Tibial nerve (tissue), 4 donors: ENCODE measurements at regions not wholly inside any gene's neighbourhood (a gene's known extent, or its start where the extent isn't known, plus 50 kb on each side); places are given as distances from the start of the nearest gene placed in this dataset.

Experiments
- DNase-seq, 2 donors: peaks; one replicate each; pipeline ENCODE4 v3.0.0-alpha.2; 2019; ENCODE audit warnings: low spot score in 2 of 2
- H3K27ac ChIP-seq, 4 donors: fragments of 200-600 bp; sonication (generic) in 3 of 4; one replicate each; pipeline ENCODE4 v1.5.1; 2017 to 2019; ENCODE audit warnings: mild to moderate bottlenecking in 1 of 4
- H3K27me3 ChIP-seq, 2 donors: fragments of 200-600 bp; sonication (generic) in 1 of 2; one replicate each; pipeline versions ENCODE4 v1.5.1 to v1.6.0; 2017 to 2019
- H3K36me3 ChIP-seq, 3 donors: fragments of 200-600 bp; sonication (generic); one replicate each; pipeline ENCODE4 v1.5.1; 2018 to 2019
- H3K4me1 ChIP-seq, 4 donors: fragments of 200-600 bp; sonication (generic) in 3 of 4; one replicate each; pipeline ENCODE4 v1.5.1; 2017 to 2019
- H3K4me3 ChIP-seq, 4 donors: fragments of 200-600 bp; sonication (generic) in 3 of 4; one replicate each; pipeline ENCODE4 v1.5.1; 2017 to 2019; ENCODE audit warnings: mild to moderate bottlenecking in 1 of 4, moderate library complexity in 1 of 4
- H3K9me3 ChIP-seq, 4 donors: fragments of 200-600 bp; sonication (generic) in 3 of 4; one replicate each; pipeline ENCODE4 v1.5.1; 2017 to 2019
- EP300 ChIP-seq, 2 donors: sonication (generic); formaldehyde crosslinking; IDR thresholded peaks; one replicate each; pipeline ENCODE4 v1.6.1; 2017; ENCODE audit warnings: antibody characterized with exemption in 2 of 2, mild to moderate bottlenecking in 1 of 2
- POLR2A ChIP-seq, 2 donors: fragments of 450-650 bp; IDR thresholded peaks; one replicate each; pipeline ENCODE4 v1.6.1; 2017; ENCODE audit warnings: antibody characterized with exemption in 2 of 2, mild to moderate bottlenecking in 2 of 2, moderate library complexity in 2 of 2
- WGBS, 2 donors: methylation state at CpG; one replicate each; pipeline ENCODE4 v1.1.5; 2018; 5-methylcytosine and 5-hydroxymethylcytosine counted together
- TF ChIP-seq, protein P1 (sequence below), 5 experiments: fragments of 200-600 bp in 3 of 5; fragments of 450-650 bp in 2 of 5; sonication (generic) in 3 of 5; IDR thresholded peaks; one replicate each; pipeline ENCODE4 v1.5.1; 2016 to 2019; ENCODE audit warnings: antibody characterized with exemption in 5 of 5, mild to moderate bottlenecking in 3 of 5, moderate library complexity in 2 of 5

DNA sequence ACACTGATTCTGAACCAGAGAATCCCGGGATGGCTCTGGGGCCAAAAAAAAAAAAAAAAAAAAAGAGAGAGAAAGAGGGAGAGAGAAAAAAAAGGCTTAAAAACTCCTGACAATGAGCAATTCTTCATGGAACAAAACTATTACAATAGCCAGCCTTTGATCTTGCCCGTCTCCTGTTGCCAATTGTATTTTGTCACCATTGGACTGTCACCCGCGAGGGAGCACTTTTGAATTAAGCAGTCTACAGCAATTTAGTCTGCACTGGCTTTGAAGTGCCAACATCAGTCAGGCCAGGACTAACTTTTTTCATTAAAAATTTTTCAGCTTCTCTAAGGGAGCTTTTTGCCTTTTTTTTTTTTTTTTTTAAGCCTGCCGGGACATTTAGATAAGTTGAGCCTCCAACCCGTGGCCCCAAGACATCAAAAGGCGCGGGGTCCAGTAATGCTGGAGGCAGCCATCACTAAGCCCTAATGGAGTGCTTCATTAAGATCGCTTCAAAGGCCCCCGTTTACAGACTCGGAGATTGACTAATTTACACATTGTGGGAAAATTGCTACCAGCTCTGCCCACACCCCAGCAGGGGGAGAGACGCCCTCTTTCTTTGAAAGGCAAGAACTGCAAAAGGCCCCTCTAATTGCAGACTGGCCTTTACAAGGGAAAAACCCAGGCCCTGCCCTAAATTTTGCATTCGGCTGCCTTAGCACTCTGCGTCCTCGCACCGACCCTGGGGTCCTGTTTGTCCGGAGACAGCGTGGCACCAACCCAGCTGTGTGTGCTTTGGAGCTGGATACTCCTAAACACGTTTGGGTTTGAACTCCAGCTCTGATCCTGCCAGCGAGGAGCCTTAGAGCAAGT, 98.1 kb upstream of the MSX1 start:
- Histone ChIP-seq H3K36me3 (no peaks in the 10 kb centered on the region), H3K4me3 (no peak overlapping the region), H3K27me3 (no peaks in the 10 kb centered on the region), H3K4me1 (no peaks in the 10 kb centered on the region), H3K27ac (no peak overlapping the region), H3K9me3 (peaks cover 0 to 11% (median 0%) of the 10 kb centered on the region in 4 donors)
- DNase-seq = no peak
- TF ChIP-seq EP300 (IDR thresholded peaks at IDR 0.05) (no peak), POLR2A (IDR thresholded peaks at IDR 0.05) (no peak)
- TF ChIP-seq, protein P1, sequence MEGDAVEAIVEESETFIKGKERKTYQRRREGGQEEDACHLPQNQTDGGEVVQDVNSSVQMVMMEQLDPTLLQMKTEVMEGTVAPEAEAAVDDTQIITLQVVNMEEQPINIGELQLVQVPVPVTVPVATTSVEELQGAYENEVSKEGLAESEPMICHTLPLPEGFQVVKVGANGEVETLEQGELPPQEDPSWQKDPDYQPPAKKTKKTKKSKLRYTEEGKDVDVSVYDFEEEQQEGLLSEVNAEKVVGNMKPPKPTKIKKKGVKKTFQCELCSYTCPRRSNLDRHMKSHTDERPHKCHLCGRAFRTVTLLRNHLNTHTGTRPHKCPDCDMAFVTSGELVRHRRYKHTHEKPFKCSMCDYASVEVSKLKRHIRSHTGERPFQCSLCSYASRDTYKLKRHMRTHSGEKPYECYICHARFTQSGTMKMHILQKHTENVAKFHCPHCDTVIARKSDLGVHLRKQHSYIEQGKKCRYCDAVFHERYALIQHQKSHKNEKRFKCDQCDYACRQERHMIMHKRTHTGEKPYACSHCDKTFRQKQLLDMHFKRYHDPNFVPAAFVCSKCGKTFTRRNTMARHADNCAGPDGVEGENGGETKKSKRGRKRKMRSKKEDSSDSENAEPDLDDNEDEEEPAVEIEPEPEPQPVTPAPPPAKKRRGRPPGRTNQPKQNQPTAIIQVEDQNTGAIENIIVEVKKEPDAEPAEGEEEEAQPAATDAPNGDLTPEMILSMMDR (IDR thresholded peaks at IDR 0.05) = no peak
- 41 to 62% methylated on average over 20 of the region's 20 CpGs for WGBS, 2 donors

DNA sequence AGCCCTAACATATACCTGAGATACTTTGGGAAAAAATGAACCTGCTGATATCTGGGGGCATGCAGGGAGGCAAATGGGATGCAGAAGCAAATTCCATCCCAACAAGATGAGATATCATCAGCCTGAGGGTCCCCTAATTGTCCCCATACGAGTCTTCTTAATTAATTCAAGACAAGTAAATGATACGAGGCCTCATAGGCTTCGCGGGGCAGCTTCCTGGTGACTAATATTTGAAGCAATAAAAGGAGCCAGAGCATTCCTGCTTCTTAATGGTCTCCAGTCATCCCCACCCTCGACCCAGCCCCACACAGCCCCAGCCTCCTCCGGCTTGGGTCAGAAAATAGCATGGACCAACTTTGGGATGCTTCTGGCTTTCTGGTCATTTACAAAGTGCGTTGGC, 99.6 kb upstream of the MSX1 start:
- H3K27ac ChIP-seq = no peak overlapping the region
- no peaks in the 10 kb centered on the region for H3K27me3 ChIP-seq
- H3K4me3 ChIP-seq = no peak overlapping the region
- DNase-seq = no peak
- H3K4me1 ChIP-seq = no peaks in the 10 kb centered on the region
- no peak for TF ChIP-seq EP300 (IDR thresholded peaks at IDR 0.05)
- TF ChIP-seq, protein P1 (IDR thresholded peaks at IDR 0.05) = no peak
- TF ChIP-seq POLR2A (IDR thresholded peaks at IDR 0.05) = no peak
- peaks cover 0 to 5% (median 0%) of the 10 kb centered on the region in 4 donors for H3K9me3 ChIP-seq
- no peaks in the 10 kb centered on the region for H3K36me3 ChIP-seq
- 68 to 75% methylated on average over 7 of the region's 7 CpGs for WGBS, 2 donors

DNA sequence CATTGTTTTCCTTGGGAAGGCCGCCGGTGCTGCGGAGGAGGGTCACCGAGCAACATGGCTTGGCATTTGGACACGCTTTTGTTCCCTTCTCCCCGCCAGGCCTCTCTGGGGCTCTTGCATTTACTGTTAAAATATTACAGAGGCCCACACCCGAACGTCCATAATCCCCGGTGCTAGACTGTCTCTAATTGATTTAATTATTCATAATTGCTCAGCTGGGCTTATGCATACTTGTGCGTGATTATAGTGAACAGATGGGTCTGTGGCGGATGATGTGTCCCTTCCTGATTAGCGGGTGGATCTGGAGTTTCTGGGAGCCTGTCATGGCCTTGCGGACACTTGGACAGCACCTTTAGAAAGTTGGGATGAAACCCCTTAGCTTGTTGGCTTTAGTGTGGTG, 100.2 kb upstream of the MSX1 start:
- DNase-seq = no peak
- WGBS, 2 donors = 82 to 83% methylated on average over 13 of the region's 13 CpGs
- H3K9me3 ChIP-seq = peaks cover 0 to 5% (median 0%) of the 10 kb centered on the region in 4 donors
- TF ChIP-seq POLR2A (IDR thresholded peaks at IDR 0.05) = no peak
- TF ChIP-seq, protein P1 (IDR thresholded peaks at IDR 0.05) = no peak
- no peaks in the 10 kb centered on the region for H3K27me3 ChIP-seq
- H3K36me3 ChIP-seq = no peaks in the 10 kb centered on the region
- no peak overlapping the region for H3K4me3 ChIP-seq
- no peak overlapping the region for H3K27ac ChIP-seq
- H3K4me1 ChIP-seq = no peaks in the 10 kb centered on the region

DNA sequence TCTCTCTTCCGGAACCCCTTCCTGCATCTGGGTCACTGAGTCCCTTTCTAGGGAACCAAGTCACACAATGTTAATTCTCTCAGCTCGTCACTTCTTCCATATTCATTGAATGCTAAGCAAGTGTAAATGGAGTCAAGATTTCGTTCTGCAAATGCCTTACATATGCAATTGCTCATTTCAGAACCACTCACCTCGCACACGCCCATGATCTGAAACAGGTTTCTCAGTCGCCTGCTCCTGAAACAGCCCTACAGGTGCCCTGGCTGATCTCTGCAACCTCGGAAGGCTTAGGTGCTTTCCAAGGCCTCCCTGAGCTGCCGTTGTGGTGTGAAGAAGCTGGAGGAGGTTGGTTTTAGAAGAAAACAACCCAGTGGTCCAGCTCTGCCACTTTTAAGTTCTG, 100.8 kb upstream of the MSX1 start:
- H3K27me3 ChIP-seq = no peaks in the 10 kb centered on the region
- TF ChIP-seq POLR2A (IDR thresholded peaks at IDR 0.05) = no peak
- TF ChIP-seq EP300 (IDR thresholded peaks at IDR 0.05) = no peak
- TF ChIP-seq, protein P1 (IDR thresholded peaks at IDR 0.05) = no peak
- 89 to 92% methylated on average over 8 of the region's 8 CpGs for WGBS, 2 donors
- H3K27ac ChIP-seq = no peak overlapping the region
- DNase-seq = no peak
- H3K4me3 ChIP-seq = no peak overlapping the region
- peaks cover 0 to under 1% (median 0%) of the 10 kb centered on the region in 4 donors for H3K9me3 ChIP-seq
- H3K36me3 ChIP-seq = no peaks in the 10 kb centered on the region
- no peaks in the 10 kb centered on the region for H3K4me1 ChIP-seq

DNA sequence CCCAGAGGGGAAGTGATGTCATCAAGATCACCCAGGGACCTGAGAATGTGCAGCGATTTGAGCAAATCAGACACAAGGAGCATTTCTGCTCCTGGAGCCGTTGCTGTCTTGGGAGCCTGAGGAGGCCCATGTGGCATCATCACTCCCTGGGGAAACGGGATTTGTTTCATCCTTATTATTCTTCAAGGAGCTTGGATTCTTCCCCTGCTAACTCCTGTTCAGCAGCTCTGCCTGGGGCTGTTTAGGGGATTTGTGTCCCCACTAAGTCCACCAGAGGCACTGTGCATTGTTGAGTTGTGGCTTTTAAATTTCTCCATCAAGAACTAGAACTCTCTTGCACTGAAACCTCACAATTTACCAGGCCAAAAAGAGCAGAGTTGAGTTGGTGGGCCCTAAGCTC, 104.2 kb upstream of the MSX1 start:
- no peak for TF ChIP-seq POLR2A (IDR thresholded peaks at IDR 0.05)
- no peak for TF ChIP-seq EP300 (IDR thresholded peaks at IDR 0.05)
- TF ChIP-seq, protein P1 (IDR thresholded peaks at IDR 0.05) = no peak
- DNase-seq = no peak
- H3K36me3 ChIP-seq = no peaks in the 10 kb centered on the region
- no peak overlapping the region for H3K27ac ChIP-seq
- no peaks in the 10 kb centered on the region for H3K9me3 ChIP-seq
- H3K27me3 ChIP-seq = no peaks in the 10 kb centered on the region
- 69 to 76% methylated on average over 3 of the region's 3 CpGs for WGBS, 2 donors
- H3K4me1 ChIP-seq = no peaks in the 10 kb centered on the region
- H3K4me3 ChIP-seq = no peak overlapping the region
